ENCODE measurements at regions not wholly inside any gene's neighbourhood (a gene's known extent, or its start where the extent isn't known, plus 50 kb on each side); places are given as distances from the start of the nearest gene placed in this dataset.

- TF ChIP-seq CREB5 (CRISPR knock-in tag; IDR thresholded peaks at IDR 0.05; ENCODE audit: low read depth) (no peak), PATZ1 (CRISPR knock-in tag; IDR thresholded peaks at IDR 0.05; ENCODE audit: borderline replicate concordance) (no peak), TCF4 (CRISPR knock-in tag; IDR thresholded peaks at IDR 0.05; ENCODE audit: borderline replicate concordance) (no peak), ARNTL (CRISPR knock-in tag; IDR thresholded peaks at IDR 0.05; ENCODE audit: borderline replicate concordance, low read depth) (no peak), RARB (CRISPR knock-in tag; IDR thresholded peaks at IDR 0.05) (no peak), GLIS3 (CRISPR knock-in tag; IDR thresholded peaks at IDR 0.05) (no peak), PPARA (CRISPR knock-in tag; IDR thresholded peaks at IDR 0.05; ENCODE audit: borderline replicate concordance) (no peak), ISL1 (CRISPR knock-in tag; IDR thresholded peaks at IDR 0.05) (no peak), ESRRG (CRISPR knock-in tag; IDR thresholded peaks at IDR 0.05) (no peak), CSDC2 (CRISPR knock-in tag; IDR thresholded peaks at IDR 0.05) (no peak), ZC3H10 (CRISPR knock-in tag; IDR thresholded peaks at IDR 0.05) (no peak), TSHZ2 (CRISPR knock-in tag; IDR thresholded peaks at IDR 0.05) (no peak), BACH2 (CRISPR knock-in tag; IDR thresholded peaks at IDR 0.05; ENCODE audit: borderline replicate concordance) (no peak), ZFP30 (CRISPR knock-in tag; IDR thresholded peaks at IDR 0.05) (no peak)
Observed at GRCh38 chr5:133713209-133713608, 100.9 kb upstream of the FSTL4 start.
